ENCODE measurements at regions not wholly inside any gene's neighbourhood (a gene's known extent, or its start where the extent isn't known, plus 50 kb on each side); places are given as distances from the start of the nearest gene placed in this dataset.
"Not testable (repeated sequence)": the region's sequence is repeated elsewhere in the genome, so short reads cannot be mapped to it uniquely, and the experiment has no call there.

GRCh38 chr7:106344211-106344610, 59.4 kb upstream of the NAMPT start:
- intact Hi-C loops (cut with micrococcal nuclease), result no loop called here
- H3K9me3 ChIP-seq (ENCODE audit: control extremely low read depth in 1 of 3, control insufficient read depth in 2 of 3, insufficient read depth in 1 of 3, low read length in 2 of 3), result peaks cover 0 to 13% (median 9%) of the 10 kb centered on the region in 3 donors
- no peak overlapping the region for H3K4me3 ChIP-seq (ENCODE audit: control extremely low read depth in 1 of 5, extremely low read depth in 1 of 5, insufficient read depth in 1 of 5, low read depth in 2 of 5, low read length in 4 of 5)
- ChIA-PET POLR2A (no interaction called here), CTCF (no interaction called here)
- TF ChIP-seq CTCF (IDR thresholded peaks at IDR 0.05), result no peak
- TF ChIP-seq EZH2 (IDR thresholded peaks at IDR 0.05; ENCODE audit: borderline replicate concordance, insufficient read depth, low read depth, low read length, poor library complexity, severe bottlenecking), result no peak
- H2AFZ ChIP-seq (ENCODE audit: insufficient read depth, low read depth, low read length, poor library complexity, severe bottlenecking), result no peak overlapping the region
- Mint-ChIP-seq H3K4me1 (peaks cover 13% of the 10 kb centered on the region), H3K27me3 (peaks cover 33% of the 10 kb centered on the region), H3K27ac (no peak overlapping the region), H3K9me3 (ENCODE audit: insufficient read depth) (peaks cover 18% of the 10 kb centered on the region), H3K4me3 (no peak overlapping the region)
- H3K9ac ChIP-seq (ENCODE audit: low read length), result no peak overlapping the region
- no peaks in the 10 kb centered on the region for H3K27me3 ChIP-seq (replicated peaks in 1 of 4; ENCODE audit: control extremely low read depth in 1 of 4, control insufficient read depth in 3 of 4, insufficient read depth in 4 of 4, low read length in 3 of 4)
- H3K27ac ChIP-seq (ENCODE audit: low read length in 2 of 2), result no peak overlapping the region
- ATAC-seq (ENCODE audit: low read depth) (no peak), DNase-seq (no peak)
- H3K36me3 ChIP-seq (replicated peaks in 1 of 2; ENCODE audit: control extremely low read depth in 1 of 2, control insufficient read depth in 1 of 2, extremely low read depth in 1 of 2, insufficient read depth in 2 of 2, low read length in 1 of 2), result no peaks in the 10 kb centered on the region
- H4K20me1 ChIP-seq (ENCODE audit: control insufficient read depth, insufficient read depth, low read length, poor library complexity, severe bottlenecking), result no peaks in the 10 kb centered on the region
- H3K79me2 ChIP-seq (ENCODE audit: control insufficient read depth, insufficient read depth, low read length), result no peaks in the 10 kb centered on the region
- no CpG with 5 or more reads among the region's 3 CpGs for WGBS (ENCODE audit: insufficient coverage)
- H3K4me2 ChIP-seq (replicated peaks; ENCODE audit: low read depth, low read length, poor library complexity, severe bottlenecking), result no peak overlapping the region
- H3K4me1 ChIP-seq (ENCODE audit: control insufficient read depth in 2 of 2, insufficient read depth in 2 of 2, low read length in 2 of 2), result no peaks in the 10 kb centered on the region

- Mint-ChIP-seq H3K27me3 (peaks cover 22% of the 10 kb centered on the region), H3K4me1 (peaks cover 10% of the 10 kb centered on the region)
Observed at GRCh38 chr7:106342049-106342448, 57.3 kb upstream of the NAMPT start.

GRCh38 chr7:106340247-106340596, 55.4 kb upstream of the NAMPT start:
- H3K4me3 ChIP-seq (ENCODE audit: control extremely low read depth in 1 of 5, extremely low read depth in 1 of 5, insufficient read depth in 1 of 5, low read depth in 2 of 5, low read length in 4 of 5); CTCF ChIA-PET; H3K4me2 ChIP-seq (replicated peaks; ENCODE audit: low read depth, low read length, poor library complexity, severe bottlenecking); H3K36me3 ChIP-seq (replicated peaks in 1 of 2; ENCODE audit: control extremely low read depth in 1 of 2, control insufficient read depth in 1 of 2, extremely low read depth in 1 of 2, insufficient read depth in 2 of 2, low read length in 1 of 2); DNase-seq; intact Hi-C loops (cut with micrococcal nuclease); POLR2A ChIA-PET; H3K27ac Mint-ChIP-seq; H2AFZ ChIP-seq (ENCODE audit: insufficient read depth, low read depth, low read length, poor library complexity, severe bottlenecking); H3K4me3 Mint-ChIP-seq; H3K27me3 ChIP-seq (replicated peaks in 1 of 4; ENCODE audit: control extremely low read depth in 1 of 4, control insufficient read depth in 3 of 4, insufficient read depth in 4 of 4, low read length in 3 of 4); H3K9ac ChIP-seq (ENCODE audit: low read length); H4K20me1 ChIP-seq (ENCODE audit: control insufficient read depth, insufficient read depth, low read length, poor library complexity, severe bottlenecking); H3K4me1 Mint-ChIP-seq; H3K27ac ChIP-seq (ENCODE audit: low read length in 2 of 2); H3K79me2 ChIP-seq (ENCODE audit: control insufficient read depth, insufficient read depth, low read length); H3K4me1 ChIP-seq (ENCODE audit: control insufficient read depth in 2 of 2, insufficient read depth in 2 of 2, low read length in 2 of 2); ATAC-seq (ENCODE audit: low read depth): not testable (repeated sequence)
- H3K9me3 ChIP-seq (ENCODE audit: control extremely low read depth in 1 of 3, control insufficient read depth in 2 of 3, insufficient read depth in 1 of 3, low read length in 2 of 3), result peaks cover 6 to 17% (median 13%) of the 10 kb centered on the region in 3 donors
- peaks cover 25% of the 10 kb centered on the region for H3K27me3 Mint-ChIP-seq
- WGBS (ENCODE audit: insufficient coverage), result 43% methylated on average over 1 of the region's 3 CpGs
- peaks cover 16% of the 10 kb centered on the region for H3K9me3 Mint-ChIP-seq (ENCODE audit: insufficient read depth)

More at GRCh38 chr7:106342049-106342448, 57.3 kb upstream of the NAMPT start:
- H3K4me3 Mint-ChIP-seq; ATAC-seq (ENCODE audit: low read depth); H3K4me1 ChIP-seq (ENCODE audit: control insufficient read depth in 2 of 2, insufficient read depth in 2 of 2, low read length in 2 of 2); H3K4me2 ChIP-seq (replicated peaks; ENCODE audit: low read depth, low read length, poor library complexity, severe bottlenecking); intact Hi-C loops (cut with micrococcal nuclease); H3K27ac ChIP-seq (ENCODE audit: low read length in 2 of 2); H3K27me3 ChIP-seq (replicated peaks in 1 of 4; ENCODE audit: control extremely low read depth in 1 of 4, control insufficient read depth in 3 of 4, insufficient read depth in 4 of 4, low read length in 3 of 4); H3K9ac ChIP-seq (ENCODE audit: low read length); H3K79me2 ChIP-seq (ENCODE audit: control insufficient read depth, insufficient read depth, low read length); H3K4me3 ChIP-seq (ENCODE audit: control extremely low read depth in 1 of 5, extremely low read depth in 1 of 5, insufficient read depth in 1 of 5, low read depth in 2 of 5, low read length in 4 of 5); H3K27ac Mint-ChIP-seq; POLR2A ChIA-PET; H2AFZ ChIP-seq (ENCODE audit: insufficient read depth, low read depth, low read length, poor library complexity, severe bottlenecking); H3K36me3 ChIP-seq (replicated peaks in 1 of 2; ENCODE audit: control extremely low read depth in 1 of 2, control insufficient read depth in 1 of 2, extremely low read depth in 1 of 2, insufficient read depth in 2 of 2, low read length in 1 of 2); CTCF ChIA-PET; H4K20me1 ChIP-seq (ENCODE audit: control insufficient read depth, insufficient read depth, low read length, poor library complexity, severe bottlenecking); DNase-seq: not testable (repeated sequence)
- 62% methylated on average over 2 of the region's 3 CpGs for WGBS (ENCODE audit: insufficient coverage)
- H3K9me3 ChIP-seq (ENCODE audit: control extremely low read depth in 1 of 3, control insufficient read depth in 2 of 3, insufficient read depth in 1 of 3, low read length in 2 of 3), result peaks cover 2 to 17% (median 13%) of the 10 kb centered on the region in 3 donors
- H3K9me3 Mint-ChIP-seq (ENCODE audit: insufficient read depth), result peaks cover 16% of the 10 kb centered on the region
